Lower leg skin (tissue), 3 donors: ENCODE measurements at regions not wholly inside any gene's neighbourhood (a gene's known extent, or its start where the extent isn't known, plus 50 kb on each side); places are given as distances from the start of the nearest gene placed in this dataset.

Experiments used
- CTCF ChIP-seq, 3 donors: fragments of 450-650 bp; IDR thresholded peaks; one replicate each; pipeline ENCODE4 v1.5.1; 2016; ENCODE audit warnings: antibody characterized with exemption in 3 of 3, mild to moderate bottlenecking in 3 of 3, moderate library complexity in 2 of 3
- POLR2A ChIP-seq, 2 donors: fragments of 450-650 bp; IDR thresholded peaks; one replicate each; pipeline ENCODE4 v1.6.1; 2016 to 2017; ENCODE audit warnings: antibody characterized with exemption in 2 of 2, mild to moderate bottlenecking in 1 of 2, moderate library complexity in 1 of 2

- no peak for TF ChIP-seq CTCF (IDR thresholded peaks at IDR 0.05)
- no peak for TF ChIP-seq POLR2A (IDR thresholded peaks at IDR 0.05)
Measured at GRCh38 chr5:51986733-51987132, 603.5 kb downstream of the ISL1 start.
